ENCODE measurements at regions not wholly inside any gene's neighbourhood (a gene's known extent, or its start where the extent isn't known, plus 50 kb on each side); places are given as distances from the start of the nearest gene placed in this dataset.

GRCh38 chr6:22800451-22800850, 231.1 kb downstream of the HDGFL1 start:
- POLR2A ChIA-PET (ENCODE audit: low non-redundant PET): no interaction called here
- H3K27ac ChIP-seq: no peak overlapping the region
- CTCF ChIA-PET: no interaction called here
- TF ChIP-seq CTCF (conservative IDR thresholded peaks at IDR 0.05; ENCODE audit: low read depth): no peak
- DNase-seq (ENCODE audit: low spot score): no peak

- ChIA-PET POLR2A (ENCODE audit: low non-redundant PET) (no interaction called here), CTCF (no interaction called here)
- DNase-seq (ENCODE audit: low spot score): no peak
- no peak overlapping the region for H3K27ac ChIP-seq
- TF ChIP-seq CTCF (conservative IDR thresholded peaks at IDR 0.05; ENCODE audit: low read depth): no peak
These were observed 232.5 kb downstream of the HDGFL1 start for GRCh38 chr6:22801831-22802230.

GRCh38 chr6:22804620-22805261, 235.4 kb downstream of the HDGFL1 start:
- DNase-seq (ENCODE audit: low spot score): no peak
- POLR2A ChIA-PET (ENCODE audit: low non-redundant PET): no interaction called here
- no peak for TF ChIP-seq CTCF (conservative IDR thresholded peaks at IDR 0.05; ENCODE audit: low read depth)
- CTCF ChIA-PET: no interaction called here
- H3K27ac ChIP-seq: no peak overlapping the region

- no peak for DNase-seq (ENCODE audit: low spot score)
- no peak overlapping the region for H3K27ac ChIP-seq
- TF ChIP-seq CTCF (conservative IDR thresholded peaks at IDR 0.05; ENCODE audit: low read depth): no peak
- CTCF ChIA-PET: interaction anchor here (0.7 kb wide), 1 partner anchor 9 kb away, joined by 4 read pairs; no protein-coding TSS in a partner anchor
- POLR2A ChIA-PET (ENCODE audit: low non-redundant PET): no interaction called here
These were observed 237.9 kb downstream of the HDGFL1 start for GRCh38 chr6:22807261-22807660.

- CTCF ChIA-PET: no interaction called here
- DNase-seq (ENCODE audit: low spot score): no peak
- no peak overlapping the region for H3K27ac ChIP-seq
- no peak for TF ChIP-seq CTCF (conservative IDR thresholded peaks at IDR 0.05; ENCODE audit: low read depth)
- POLR2A ChIA-PET (ENCODE audit: low non-redundant PET): no interaction called here
These were observed 238.5 kb downstream of the HDGFL1 start for GRCh38 chr6:22807818-22808217.

- DNase-seq (ENCODE audit: low spot score): no peak
- H3K27ac ChIP-seq: no peak overlapping the region
- CTCF ChIA-PET: no interaction called here
- TF ChIP-seq CTCF (conservative IDR thresholded peaks at IDR 0.05; ENCODE audit: low read depth): no peak
- POLR2A ChIA-PET (ENCODE audit: low non-redundant PET): no interaction called here
These were observed 239.1 kb downstream of the HDGFL1 start for GRCh38 chr6:22808466-22808865.
